ENCODE measurements at regions not wholly inside any gene's neighbourhood (a gene's known extent, or its start where the extent isn't known, plus 50 kb on each side); places are given as distances from the start of the nearest gene placed in this dataset.
A peak's percentile ranks its signal among the peaks of the same experiment; 100 is the strongest.

DNA sequence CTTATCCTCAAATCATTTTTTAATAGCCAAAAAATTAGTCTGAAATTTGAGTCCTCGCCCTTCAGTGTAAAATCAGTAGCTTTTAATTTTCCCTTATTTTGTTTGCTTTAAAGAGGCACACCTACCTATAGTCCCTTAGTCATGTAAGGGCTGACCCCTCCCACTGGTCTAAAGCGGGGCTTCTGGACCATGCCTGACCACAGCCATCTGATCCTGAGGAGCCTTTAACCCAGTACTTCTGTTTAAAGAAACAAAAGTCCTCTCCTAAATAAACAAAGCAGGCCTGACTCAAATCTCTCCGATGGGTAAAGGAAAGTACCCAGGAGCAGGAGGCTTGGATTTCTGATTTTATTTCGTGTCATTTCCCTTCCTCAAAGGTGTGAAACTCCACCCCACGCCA lies 92.0 kb upstream of the CCL2 start:
- Mint-ChIP-seq H3K36me3 (ENCODE audit: low read depth, unreplicated experiment) (no peaks in the 10 kb centered on the region), H3K9me3 (ENCODE audit: unreplicated experiment) (no peaks in the 10 kb centered on the region), H3K4me1 (ENCODE audit: unreplicated experiment) (no peaks in the 10 kb centered on the region), H3K27me3 (ENCODE audit: unreplicated experiment) (no peaks in the 10 kb centered on the region), H3K4me3 (ENCODE audit: unreplicated experiment) (no peak overlapping the region), H3K27ac (ENCODE audit: unreplicated experiment) (no peak overlapping the region)
- TF ChIP-seq, protein P1, sequence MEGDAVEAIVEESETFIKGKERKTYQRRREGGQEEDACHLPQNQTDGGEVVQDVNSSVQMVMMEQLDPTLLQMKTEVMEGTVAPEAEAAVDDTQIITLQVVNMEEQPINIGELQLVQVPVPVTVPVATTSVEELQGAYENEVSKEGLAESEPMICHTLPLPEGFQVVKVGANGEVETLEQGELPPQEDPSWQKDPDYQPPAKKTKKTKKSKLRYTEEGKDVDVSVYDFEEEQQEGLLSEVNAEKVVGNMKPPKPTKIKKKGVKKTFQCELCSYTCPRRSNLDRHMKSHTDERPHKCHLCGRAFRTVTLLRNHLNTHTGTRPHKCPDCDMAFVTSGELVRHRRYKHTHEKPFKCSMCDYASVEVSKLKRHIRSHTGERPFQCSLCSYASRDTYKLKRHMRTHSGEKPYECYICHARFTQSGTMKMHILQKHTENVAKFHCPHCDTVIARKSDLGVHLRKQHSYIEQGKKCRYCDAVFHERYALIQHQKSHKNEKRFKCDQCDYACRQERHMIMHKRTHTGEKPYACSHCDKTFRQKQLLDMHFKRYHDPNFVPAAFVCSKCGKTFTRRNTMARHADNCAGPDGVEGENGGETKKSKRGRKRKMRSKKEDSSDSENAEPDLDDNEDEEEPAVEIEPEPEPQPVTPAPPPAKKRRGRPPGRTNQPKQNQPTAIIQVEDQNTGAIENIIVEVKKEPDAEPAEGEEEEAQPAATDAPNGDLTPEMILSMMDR (IDR thresholded peaks at IDR 0.05; ENCODE audit: unreplicated experiment): no peak
- no peak for DNase-seq (ENCODE audit: low spot score)

DNA sequence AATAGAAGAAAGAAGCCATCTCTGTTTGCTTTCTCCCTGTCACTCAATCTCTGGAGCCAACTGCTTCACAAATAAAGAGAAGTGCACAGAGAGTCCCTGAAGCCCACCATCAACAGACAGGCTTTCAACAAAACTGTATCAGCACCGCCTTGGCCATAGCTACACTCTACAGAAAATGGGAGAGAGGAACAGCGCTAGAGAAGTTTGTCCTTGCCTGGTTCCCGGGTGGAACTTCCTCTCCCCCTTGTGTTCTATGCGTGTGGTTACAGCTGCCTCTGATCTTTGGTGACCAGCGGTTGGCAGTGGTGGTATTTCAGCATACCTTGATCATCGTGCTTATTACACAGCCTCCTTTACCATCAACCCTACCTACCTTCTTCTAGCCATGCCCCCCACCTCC lies 91.4 kb upstream of the CCL2 start:
- no peaks in the 10 kb centered on the region for H3K36me3 Mint-ChIP-seq (ENCODE audit: low read depth, unreplicated experiment)
- no peak overlapping the region for H3K4me3 Mint-ChIP-seq (ENCODE audit: unreplicated experiment)
- H3K4me1 Mint-ChIP-seq (ENCODE audit: unreplicated experiment): no peaks in the 10 kb centered on the region
- TF ChIP-seq, protein P1 (IDR thresholded peaks at IDR 0.05; ENCODE audit: unreplicated experiment): peak; percentile 27
- no peaks in the 10 kb centered on the region for H3K9me3 Mint-ChIP-seq (ENCODE audit: unreplicated experiment)
- H3K27ac Mint-ChIP-seq (ENCODE audit: unreplicated experiment): no peak overlapping the region
- DNase-seq (ENCODE audit: low spot score): peak; percentile 39
- H3K27me3 Mint-ChIP-seq (ENCODE audit: unreplicated experiment): no peaks in the 10 kb centered on the region

DNA sequence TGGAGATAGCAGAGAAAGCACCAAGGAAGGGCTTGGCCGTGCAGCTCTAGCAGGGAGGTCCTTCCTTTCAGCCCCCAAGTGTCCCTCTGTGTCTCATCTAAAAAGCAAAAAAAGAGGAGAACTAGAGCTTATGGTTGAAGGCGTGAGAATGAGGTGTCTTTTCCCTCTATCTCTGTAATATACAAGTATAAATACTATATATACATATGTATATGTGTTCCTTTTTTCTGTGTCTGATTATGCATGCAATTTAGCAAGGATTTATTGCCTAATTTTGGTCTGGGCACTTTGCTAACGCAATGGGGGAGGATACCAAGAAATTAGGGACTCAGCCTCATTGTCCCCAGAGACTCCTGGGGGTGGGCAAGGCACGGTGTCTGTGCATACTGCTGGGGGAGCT lies 90.2 kb upstream of the CCL2 start:
- Mint-ChIP-seq H3K4me3 (ENCODE audit: unreplicated experiment) (no peak overlapping the region), H3K36me3 (ENCODE audit: low read depth, unreplicated experiment) (no peaks in the 10 kb centered on the region), H3K27ac (ENCODE audit: unreplicated experiment) (no peak overlapping the region), H3K9me3 (ENCODE audit: unreplicated experiment) (no peaks in the 10 kb centered on the region), H3K27me3 (ENCODE audit: unreplicated experiment) (no peaks in the 10 kb centered on the region), H3K4me1 (ENCODE audit: unreplicated experiment) (no peaks in the 10 kb centered on the region)
- TF ChIP-seq, protein P1 (IDR thresholded peaks at IDR 0.05; ENCODE audit: unreplicated experiment): no peak
- no peak for DNase-seq (ENCODE audit: low spot score)

DNA sequence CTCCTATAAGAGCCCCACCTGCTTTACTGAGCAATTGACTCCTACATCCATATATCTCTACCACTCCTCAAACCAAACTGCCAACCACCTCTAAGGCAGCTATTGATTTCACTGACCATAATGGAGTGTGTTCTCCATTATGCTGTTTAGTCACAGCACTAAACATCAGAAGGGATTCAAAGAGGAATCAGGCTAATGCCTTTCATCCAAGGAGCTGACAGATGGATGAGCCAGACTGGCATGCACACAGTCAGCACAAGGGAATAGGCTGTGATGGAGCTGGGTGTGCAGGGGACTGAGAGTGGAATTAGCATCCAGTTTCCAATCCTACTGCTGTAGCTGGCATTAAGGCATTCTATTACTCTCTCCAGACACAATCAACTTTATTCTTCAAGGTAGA lies 88.7 kb upstream of the CCL2 start:
- DNase-seq (ENCODE audit: low spot score): no peak
- H3K4me3 Mint-ChIP-seq (ENCODE audit: unreplicated experiment): no peak overlapping the region
- no peak overlapping the region for H3K27ac Mint-ChIP-seq (ENCODE audit: unreplicated experiment)
- TF ChIP-seq, protein P1 (IDR thresholded peaks at IDR 0.05; ENCODE audit: unreplicated experiment): no peak
- no peaks in the 10 kb centered on the region for H3K9me3 Mint-ChIP-seq (ENCODE audit: unreplicated experiment)
- H3K27me3 Mint-ChIP-seq (ENCODE audit: unreplicated experiment): no peaks in the 10 kb centered on the region
- H3K36me3 Mint-ChIP-seq (ENCODE audit: low read depth, unreplicated experiment): no peaks in the 10 kb centered on the region
- H3K4me1 Mint-ChIP-seq (ENCODE audit: unreplicated experiment): no peaks in the 10 kb centered on the region

DNA sequence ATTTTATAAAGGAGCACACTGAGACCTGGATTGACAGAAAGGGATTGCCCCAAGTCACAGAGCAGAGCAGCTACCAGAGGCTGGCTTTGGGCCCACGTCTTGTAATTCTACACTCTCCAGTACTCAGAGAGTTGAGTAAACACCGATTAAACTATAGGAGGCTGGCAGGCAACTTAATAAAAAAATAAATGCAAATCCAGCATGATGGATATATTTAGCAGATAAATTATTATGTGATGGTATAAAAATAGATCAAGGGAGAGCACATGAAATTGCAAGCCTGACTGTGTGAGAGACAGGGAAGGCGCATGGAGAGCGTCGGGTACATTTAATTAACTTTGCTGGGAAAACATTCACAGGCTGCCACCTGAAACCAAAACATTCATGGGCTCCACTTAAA lies 87.7 kb upstream of the CCL2 start:
- Mint-ChIP-seq H3K4me1 (ENCODE audit: unreplicated experiment) (no peaks in the 10 kb centered on the region), H3K9me3 (ENCODE audit: unreplicated experiment) (no peaks in the 10 kb centered on the region), H3K27ac (ENCODE audit: unreplicated experiment) (no peak overlapping the region), H3K36me3 (ENCODE audit: low read depth, unreplicated experiment) (no peaks in the 10 kb centered on the region), H3K4me3 (ENCODE audit: unreplicated experiment) (no peak overlapping the region), H3K27me3 (ENCODE audit: unreplicated experiment) (no peaks in the 10 kb centered on the region)
- TF ChIP-seq, protein P1 (IDR thresholded peaks at IDR 0.05; ENCODE audit: unreplicated experiment): no peak
- DNase-seq (ENCODE audit: low spot score): no peak
